Right atrium auricular region (tissue), 2 donors: ENCODE measurements at regions not wholly inside any gene's neighbourhood (a gene's known extent, or its start where the extent isn't known, plus 50 kb on each side); places are given as distances from the start of the nearest gene placed in this dataset.

Source experiments
- DNase-seq: peaks from one replicate; pipeline ENCODE4 v3.0.0-alpha.2; 2019; ENCODE audit warnings: low spot score
- H3K27ac ChIP-seq, 2 donors: fragments of 200-600 bp; sonication (generic); 1 replicate in 1 of 2; 2 replicates in 1 of 2; pipeline ENCODE4 v1.5.1; 2016 to 2019
- H3K27me3 ChIP-seq, 2 donors: fragments of 200-600 bp; sonication (generic); one replicate each; pipeline versions ENCODE4 v1.5.1 to v1.6.0; 2017 to 2019
- H3K36me3 ChIP-seq: fragments of 200-600 bp; sonication (generic); one replicate; pipeline ENCODE4 v1.5.1; 2016
- H3K4me1 ChIP-seq, 2 donors: fragments of 200-600 bp; sonication (generic); one replicate each; pipeline versions ENCODE4 v1.5.1 to v1.6.0; 2017 to 2019
- H3K4me3 ChIP-seq, 2 donors: fragments of 200-600 bp; sonication (generic); 1 replicate in 1 of 2; 2 replicates in 1 of 2; pipeline ENCODE4 v1.5.1; 2017 to 2019; ENCODE audit warnings: mild to moderate bottlenecking in 1 of 2, moderate library complexity in 1 of 2
- H3K9me3 ChIP-seq, 2 donors: fragments of 200-600 bp; sonication (generic); one replicate each; pipeline ENCODE4 v1.5.1; 2019
- TF ChIP-seq, protein P1 (sequence below), 2 donors: fragments of 200-600 bp; sonication (generic); IDR thresholded peaks; one replicate each; pipeline ENCODE4 v1.5.1; 2019; ENCODE audit warnings: antibody characterized with exemption in 2 of 2

DNA sequence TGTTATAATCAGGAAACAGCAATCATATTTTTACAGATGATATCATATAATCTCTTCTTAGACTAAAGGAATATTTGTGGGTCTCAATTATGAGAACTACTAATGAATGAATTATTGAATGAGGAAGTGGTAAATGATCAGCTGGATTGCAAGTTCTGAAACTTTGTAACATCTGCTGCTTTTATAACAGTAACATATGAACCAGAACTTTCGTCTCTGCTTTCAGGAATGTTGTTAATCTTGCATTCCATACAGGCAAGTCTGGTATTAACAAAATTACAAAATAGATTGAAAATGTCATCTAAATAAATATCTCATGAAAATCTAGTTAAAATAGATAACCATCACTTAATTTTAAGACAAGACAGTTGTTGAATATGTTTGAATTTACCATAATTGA, 110.5 kb upstream of the COL11A1 start:
- TF ChIP-seq, protein P1, sequence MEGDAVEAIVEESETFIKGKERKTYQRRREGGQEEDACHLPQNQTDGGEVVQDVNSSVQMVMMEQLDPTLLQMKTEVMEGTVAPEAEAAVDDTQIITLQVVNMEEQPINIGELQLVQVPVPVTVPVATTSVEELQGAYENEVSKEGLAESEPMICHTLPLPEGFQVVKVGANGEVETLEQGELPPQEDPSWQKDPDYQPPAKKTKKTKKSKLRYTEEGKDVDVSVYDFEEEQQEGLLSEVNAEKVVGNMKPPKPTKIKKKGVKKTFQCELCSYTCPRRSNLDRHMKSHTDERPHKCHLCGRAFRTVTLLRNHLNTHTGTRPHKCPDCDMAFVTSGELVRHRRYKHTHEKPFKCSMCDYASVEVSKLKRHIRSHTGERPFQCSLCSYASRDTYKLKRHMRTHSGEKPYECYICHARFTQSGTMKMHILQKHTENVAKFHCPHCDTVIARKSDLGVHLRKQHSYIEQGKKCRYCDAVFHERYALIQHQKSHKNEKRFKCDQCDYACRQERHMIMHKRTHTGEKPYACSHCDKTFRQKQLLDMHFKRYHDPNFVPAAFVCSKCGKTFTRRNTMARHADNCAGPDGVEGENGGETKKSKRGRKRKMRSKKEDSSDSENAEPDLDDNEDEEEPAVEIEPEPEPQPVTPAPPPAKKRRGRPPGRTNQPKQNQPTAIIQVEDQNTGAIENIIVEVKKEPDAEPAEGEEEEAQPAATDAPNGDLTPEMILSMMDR (IDR thresholded peaks at IDR 0.05): no peak
- Histone ChIP-seq H3K36me3 (no peaks in the 10 kb centered on the region), H3K9me3 (no peaks in the 10 kb centered on the region)

DNA sequence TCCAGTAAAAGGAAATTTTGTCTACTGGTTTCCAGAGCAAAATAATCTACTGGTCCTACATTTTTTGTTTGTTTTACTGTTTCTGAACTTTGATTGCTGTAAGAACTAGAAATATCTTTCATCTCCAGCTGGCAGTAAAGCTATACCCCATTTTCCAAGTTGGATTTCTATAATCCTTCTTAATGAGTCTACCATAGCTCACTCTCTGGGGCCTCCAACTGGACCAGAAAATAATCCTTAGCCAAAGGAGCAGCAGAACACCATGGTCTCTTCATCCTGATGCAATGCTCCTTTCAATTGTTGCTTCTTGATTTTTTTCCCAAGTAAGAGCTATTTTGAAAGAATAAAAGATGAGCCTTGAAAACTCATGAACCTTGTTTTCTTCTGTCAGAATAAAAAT, 110.0 kb upstream of the COL11A1 start:
- Histone ChIP-seq H3K27ac (no peak overlapping the region), H3K27me3 (no peaks in the 10 kb centered on the region), H3K36me3 (no peaks in the 10 kb centered on the region), H3K4me1 (no peaks in the 10 kb centered on the region), H3K9me3 (no peaks in the 10 kb centered on the region), H3K4me3 (no peak overlapping the region)
- no peak for DNase-seq
- TF ChIP-seq, protein P1 (IDR thresholded peaks at IDR 0.05): no peak

More for the DNA sequence above, 110.5 kb upstream of the COL11A1 start:
- no peak overlapping the region for H3K4me3 ChIP-seq
- no peaks in the 10 kb centered on the region for H3K4me1 ChIP-seq
- no peak for DNase-seq
- H3K27ac ChIP-seq: no peak overlapping the region
- no peaks in the 10 kb centered on the region for H3K27me3 ChIP-seq

DNA sequence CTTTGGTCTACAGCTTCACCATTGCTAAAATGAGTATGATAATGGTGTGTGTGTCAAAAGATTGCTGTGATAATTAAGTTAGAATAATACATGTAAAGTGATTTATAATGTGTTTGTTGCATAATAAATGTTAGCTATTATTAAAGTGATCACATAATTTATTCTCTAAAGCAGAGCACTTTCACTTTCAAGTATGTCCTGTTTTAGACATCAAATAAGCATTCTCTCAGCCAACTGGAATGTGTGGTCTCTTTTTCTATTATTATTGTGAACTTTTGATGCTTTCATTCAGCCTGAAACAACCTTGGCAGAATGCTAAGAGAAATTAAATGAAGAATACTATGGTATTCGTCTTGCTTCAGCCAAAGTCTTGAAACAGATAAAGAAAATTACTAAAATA, 102.8 kb upstream of the COL11A1 start:
- no peaks in the 10 kb centered on the region for H3K27me3 ChIP-seq
- no peak for DNase-seq
- no peaks in the 10 kb centered on the region for H3K4me1 ChIP-seq
- H3K9me3 ChIP-seq: no peaks in the 10 kb centered on the region
- TF ChIP-seq, protein P1 (IDR thresholded peaks at IDR 0.05): no peak
- no peak overlapping the region for H3K4me3 ChIP-seq
- H3K36me3 ChIP-seq: no peaks in the 10 kb centered on the region
- H3K27ac ChIP-seq: no peak overlapping the region

DNA sequence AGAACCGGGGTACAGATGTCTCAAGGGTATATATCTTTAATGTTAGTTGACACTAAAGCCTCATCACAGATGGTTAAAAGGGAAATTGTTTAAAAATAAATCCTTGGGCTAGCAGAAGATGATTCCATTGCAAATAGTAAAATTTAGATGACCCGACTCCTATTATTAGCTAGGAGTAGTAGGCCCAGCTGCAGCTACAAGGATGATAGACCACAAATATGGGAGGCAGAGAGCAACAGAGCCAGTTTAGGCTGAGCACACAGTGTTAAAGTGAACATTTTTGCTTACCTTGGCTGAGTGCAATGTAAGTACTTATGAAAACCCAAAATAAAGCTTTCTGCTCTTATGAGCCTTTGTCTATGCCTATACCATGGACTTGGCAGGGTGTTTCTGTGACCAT, 100.5 kb upstream of the COL11A1 start:
- peaks cover 0 to 4% of the 10 kb centered on the region in 2 donors for H3K9me3 ChIP-seq
- H3K36me3 ChIP-seq: no peaks in the 10 kb centered on the region
- no peaks in the 10 kb centered on the region for H3K27me3 ChIP-seq
- no peaks in the 10 kb centered on the region for H3K4me1 ChIP-seq
- TF ChIP-seq, protein P1 (IDR thresholded peaks at IDR 0.05): no peak
- DNase-seq: no peak
- H3K27ac ChIP-seq: no peak overlapping the region
- no peak overlapping the region for H3K4me3 ChIP-seq

DNA sequence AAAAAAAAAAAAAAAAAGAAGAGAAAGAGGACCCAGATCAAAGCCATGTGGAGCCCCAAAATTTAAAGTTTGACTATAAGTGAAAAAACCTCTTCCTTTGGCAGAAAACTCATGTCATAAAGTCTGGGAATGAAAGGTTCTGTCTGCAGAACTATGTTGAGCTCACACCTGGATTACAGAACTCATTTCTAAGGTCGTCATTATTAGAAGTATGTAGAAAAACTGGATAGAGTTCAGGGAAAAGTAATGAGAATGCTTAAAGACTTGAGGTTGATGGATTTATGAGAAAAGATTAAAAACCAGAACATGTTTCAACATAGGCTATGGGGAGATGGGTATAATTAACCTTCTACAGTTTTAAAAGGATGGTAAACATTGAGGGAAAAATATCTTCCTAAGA, 90.7 kb upstream of the COL11A1 start:
- TF ChIP-seq, protein P1 (IDR thresholded peaks at IDR 0.05): no peak
- Histone ChIP-seq H3K27ac (no peak overlapping the region), H3K4me1 (no peaks in the 10 kb centered on the region), H3K27me3 (no peaks in the 10 kb centered on the region), H3K36me3 (no peaks in the 10 kb centered on the region), H3K9me3 (no peaks in the 10 kb centered on the region), H3K4me3 (no peak overlapping the region)
- DNase-seq: no peak

DNA sequence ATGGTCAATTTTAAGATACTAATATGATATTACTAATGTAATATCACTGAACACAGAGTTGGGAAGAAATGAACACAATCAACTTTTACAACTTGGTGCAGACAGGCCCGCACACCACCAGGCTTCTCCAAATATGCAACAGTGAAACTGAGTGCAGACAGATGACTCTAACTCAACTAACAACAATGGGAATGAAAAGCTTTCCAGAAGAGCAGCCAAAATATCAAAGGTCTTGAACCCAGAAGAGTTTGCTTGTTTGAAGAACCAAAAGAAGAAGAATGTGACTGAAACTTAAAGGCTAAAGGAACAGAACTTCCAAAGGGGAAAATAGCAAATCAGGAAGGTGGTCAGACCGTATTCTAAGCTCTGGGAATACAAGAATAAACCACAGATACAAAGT, 89.8 kb upstream of the COL11A1 start:
- H3K27me3 ChIP-seq: no peaks in the 10 kb centered on the region
- DNase-seq: no peak
- no peaks in the 10 kb centered on the region for H3K4me1 ChIP-seq
- TF ChIP-seq, protein P1 (IDR thresholded peaks at IDR 0.05): no peak
- no peaks in the 10 kb centered on the region for H3K9me3 ChIP-seq
- H3K4me3 ChIP-seq: no peak overlapping the region
- H3K27ac ChIP-seq: no peak overlapping the region
- H3K36me3 ChIP-seq: no peaks in the 10 kb centered on the region
